ENCODE measurements at regions not wholly inside any gene's neighbourhood (a gene's known extent, or its start where the extent isn't known, plus 50 kb on each side); places are given as distances from the start of the nearest gene placed in this dataset.

- TF ChIP-seq MAX (IDR thresholded peaks at IDR 0.05; ENCODE audit: low read depth, low read length) (no peak), POLR2A (IDR thresholded peaks at IDR 0.05; ENCODE audit: extremely low read depth, insufficient read length) (no peak)
Measured at GRCh38 chr3:151550642-151551041, 89.8 kb upstream of the IGSF10 start.

All from NB4 (cell line).